ENCODE measurements at regions not wholly inside any gene's neighbourhood (a gene's known extent, or its start where the extent isn't known, plus 50 kb on each side); places are given as distances from the start of the nearest gene placed in this dataset.

DNA sequence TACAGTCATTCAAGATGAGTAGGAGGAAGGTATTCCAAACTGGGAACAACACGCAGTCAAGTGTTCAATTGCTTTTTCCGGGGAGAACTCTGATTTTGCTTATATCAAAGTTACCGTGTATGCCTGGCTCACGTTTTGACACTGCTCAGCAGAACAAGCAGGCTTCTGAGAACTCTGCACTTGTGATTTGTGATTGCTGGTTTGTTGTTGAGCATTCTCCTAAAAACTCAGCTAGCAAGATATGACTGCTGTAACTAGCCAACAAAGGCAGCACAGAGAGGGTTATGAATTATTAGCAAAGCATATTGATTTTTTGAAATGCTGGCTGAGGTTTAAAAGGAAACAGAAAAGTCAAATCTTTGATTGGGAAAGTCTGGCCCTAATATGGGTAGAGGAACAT, 151.7 kb downstream of the ZPLD1 start:
- TF ChIP-seq CTCF (IDR thresholded peaks at IDR 0.05; ENCODE audit: poor library complexity), result no peak
- no peak for TF ChIP-seq EZH2 (IDR thresholded peaks at IDR 0.05; ENCODE audit: borderline replicate concordance)
- TF ChIP-seq EZH2phosphoT487 (IDR thresholded peaks at IDR 0.05; ENCODE audit: low read depth, severe bottlenecking, unreplicated experiment), result no peak
- Histone ChIP-seq H3K36me3 (replicated peaks; ENCODE audit: insufficient read depth, low read depth) (no peaks in the 10 kb centered on the region), H2AFZ (no peak overlapping the region), H3K9me3 (ENCODE audit: low read depth) (no peaks in the 10 kb centered on the region), H3K79me2 (no peaks in the 10 kb centered on the region), H3K9me2 (replicated peaks; ENCODE audit: insufficient read depth) (no peaks in the 10 kb centered on the region), H3K4me3 (no peak overlapping the region), H4K20me1 (ENCODE audit: insufficient read depth, poor library complexity, severe bottlenecking) (no peaks in the 10 kb centered on the region), H3K4me2 (no peak overlapping the region), H3K27ac (no peak overlapping the region), H3K27me3 (no peaks in the 10 kb centered on the region), H3K4me1 (ENCODE audit: insufficient read depth) (no peaks in the 10 kb centered on the region)
- no peak for DNase-seq (ENCODE audit: low spot score)
- WGBS (ENCODE audit: low lambda C conversion rate, missing lambda C conversion rate), result 86% methylated on average over 4 of the region's 4 CpGs

DNA sequence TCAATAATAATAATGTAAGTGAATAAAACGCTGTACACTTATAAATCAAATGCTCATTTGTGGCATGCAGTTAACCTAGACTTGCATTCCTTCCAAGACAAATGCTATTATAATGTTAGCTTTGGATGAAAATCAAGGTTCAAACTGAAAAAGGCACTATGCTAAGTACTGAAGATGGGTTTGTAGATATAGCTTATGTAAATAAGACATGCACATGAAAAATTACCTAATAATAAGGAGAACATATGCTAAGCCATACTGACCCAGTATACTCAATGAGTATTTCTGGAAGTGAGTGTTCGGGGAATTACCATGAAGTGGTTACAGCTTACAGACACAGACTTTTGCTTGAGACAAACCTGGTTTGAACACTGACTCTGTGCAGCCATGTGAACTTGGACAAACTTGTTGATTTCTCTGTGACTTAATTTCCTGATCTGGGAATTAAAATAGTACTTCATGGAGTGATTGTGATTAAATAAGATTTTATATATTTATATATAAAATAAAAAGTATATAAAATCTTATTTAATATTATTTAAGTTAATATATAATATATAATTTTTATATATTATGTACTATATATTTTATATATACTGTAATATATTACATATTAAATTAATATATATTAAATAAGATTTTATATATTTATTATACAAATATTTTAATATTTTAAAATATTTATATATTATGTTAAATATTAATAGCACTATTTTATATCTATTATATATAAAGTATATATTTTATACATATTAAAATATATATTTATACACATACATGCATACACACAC, 159.2 kb downstream of the ZPLD1 start:
- H3K79me2 ChIP-seq, result no peaks in the 10 kb centered on the region
- H3K36me3 ChIP-seq (replicated peaks; ENCODE audit: insufficient read depth, low read depth), result no peaks in the 10 kb centered on the region
- no peaks in the 10 kb centered on the region for H3K9me2 ChIP-seq (replicated peaks; ENCODE audit: insufficient read depth)
- DNase-seq (ENCODE audit: low spot score), result no peak
- no peak overlapping the region for H2AFZ ChIP-seq
- no peak overlapping the region for H3K27ac ChIP-seq
- no peak overlapping the region for H3K4me3 ChIP-seq
- no peak overlapping the region for H3K4me2 ChIP-seq
- no peaks in the 10 kb centered on the region for H3K4me1 ChIP-seq (ENCODE audit: insufficient read depth)
- H4K20me1 ChIP-seq (ENCODE audit: insufficient read depth, poor library complexity, severe bottlenecking), result no peaks in the 10 kb centered on the region
- no peaks in the 10 kb centered on the region for H3K27me3 ChIP-seq
- no peaks in the 10 kb centered on the region for H3K9me3 ChIP-seq (ENCODE audit: low read depth)
- 93% methylated on average over 2 of the region's 2 CpGs for WGBS (ENCODE audit: low lambda C conversion rate, missing lambda C conversion rate)
- no peak for TF ChIP-seq EZH2phosphoT487 (IDR thresholded peaks at IDR 0.05; ENCODE audit: low read depth, severe bottlenecking, unreplicated experiment)
- TF ChIP-seq CTCF (IDR thresholded peaks at IDR 0.05; ENCODE audit: poor library complexity), result no peak

GRCh38 chr3:102595057-102595456, 160.2 kb downstream of the ZPLD1 start:
- Histone ChIP-seq H3K9me2 (replicated peaks; ENCODE audit: insufficient read depth) (no peaks in the 10 kb centered on the region), H3K4me1 (ENCODE audit: insufficient read depth) (no peaks in the 10 kb centered on the region), H3K27ac (no peak overlapping the region)

More at GRCh38 chr3:102595057-102595456, 160.2 kb downstream of the ZPLD1 start:
- H3K4me2 ChIP-seq, result no peak overlapping the region
- H3K9me3 ChIP-seq (ENCODE audit: low read depth), result no peaks in the 10 kb centered on the region
- H3K36me3 ChIP-seq (replicated peaks; ENCODE audit: insufficient read depth, low read depth), result no peaks in the 10 kb centered on the region
- TF ChIP-seq EZH2phosphoT487 (IDR thresholded peaks at IDR 0.05; ENCODE audit: low read depth, severe bottlenecking, unreplicated experiment) (no peak), EZH2 (IDR thresholded peaks at IDR 0.05; ENCODE audit: borderline replicate concordance) (no peak), CTCF (IDR thresholded peaks at IDR 0.05; ENCODE audit: poor library complexity) (no peak)
- H3K27me3 ChIP-seq, result no peaks in the 10 kb centered on the region
- WGBS (ENCODE audit: low lambda C conversion rate, missing lambda C conversion rate), result 84% methylated on average over 3 of the region's 3 CpGs
- H4K20me1 ChIP-seq (ENCODE audit: insufficient read depth, poor library complexity, severe bottlenecking), result no peaks in the 10 kb centered on the region
- no peak overlapping the region for H2AFZ ChIP-seq
- H3K4me3 ChIP-seq, result no peak overlapping the region
- H3K79me2 ChIP-seq, result no peaks in the 10 kb centered on the region
- DNase-seq (ENCODE audit: low spot score), result no peak
